ENCODE measurements at regions not wholly inside any gene's neighbourhood (a gene's known extent, or its start where the extent isn't known, plus 50 kb on each side); places are given as distances from the start of the nearest gene placed in this dataset.

GRCh38 chr2:5403392-5403791 is 288.8 kb upstream of the SOX11 start:
- RAD21 ChIA-PET (ENCODE audit: unreplicated experiment): no interaction called here
- no peaks in the 10 kb centered on the region for H3K9me3 ChIP-seq (replicated peaks; ENCODE audit: control insufficient read depth, insufficient read depth, low read length)
- no peak overlapping the region for H3K9ac ChIP-seq (ENCODE audit: control insufficient read depth, insufficient read depth, low read length)
- in situ Hi-C loops (cut with MboI) (no loop called here), intact Hi-C loops (cut with micrococcal nuclease; ENCODE audit: unreplicated experiment) (no loop called here)
- no peak overlapping the region for H3K4me2 ChIP-seq (ENCODE audit: control insufficient read depth, insufficient read depth)
- H3K27me3 ChIP-seq (replicated peaks in 1 of 2; ENCODE audit: control insufficient read depth in 2 of 2, insufficient read depth in 2 of 2, low read length in 1 of 2): no peaks in the 10 kb centered on the region
- DNase-seq (ENCODE audit: low read depth, low spot score) (no peak), FAIRE-seq (no peak), ATAC-seq (no peak)
- POLR2A ChIA-PET: no interaction called here
- H2AFZ ChIP-seq (ENCODE audit: control insufficient read depth, low read depth, low read length): no peak overlapping the region
- CTCF ChIA-PET: no interaction called here
- no TSS peak for BruUV-seq (replicated peaks)
- 8% methylated on average over 6 of the region's 6 CpGs for WGBS (ENCODE audit: insufficient coverage, insufficient replicate concordance, low lambda C conversion rate, missing lambda C conversion rate)
- no peaks in the 10 kb centered on the region for H3K4me1 ChIP-seq (ENCODE audit: control insufficient read depth, insufficient read depth, low read length)
- no peaks in the 10 kb centered on the region for H3K36me3 ChIP-seq (ENCODE audit: control insufficient read depth in 2 of 2, insufficient read depth in 2 of 2, low read length in 1 of 2)
- SMC1A ChIA-PET (ENCODE audit: uncharacterized antibody, unreplicated experiment): no interaction called here
- H3K27ac ChIP-seq (ENCODE audit: control insufficient read depth, insufficient read depth): no peak overlapping the region
- H3K79me2 ChIP-seq (ENCODE audit: control insufficient read depth, insufficient read depth, low read length): no peaks in the 10 kb centered on the region
- H3K4me3 ChIP-seq: no peak overlapping the region
- H4K20me1 ChIP-seq (ENCODE audit: control insufficient read depth, insufficient read depth): no peaks in the 10 kb centered on the region
- TF ChIP-seq SUZ12 (IDR thresholded peaks at IDR 0.05; ENCODE audit: unreplicated experiment) (no peak), HSF1 (IDR thresholded peaks at IDR 0.05; ENCODE audit: low read depth, low read length) (no peak), PBX3 (IDR thresholded peaks at IDR 0.05; ENCODE audit: insufficient replicate concordance, low read depth, low read length) (no peak), ZNF592 (IDR thresholded peaks at IDR 0.05) (no peak), PAX8 (IDR thresholded peaks at IDR 0.05) (no peak), ZNF622 (IDR thresholded peaks at IDR 0.05) (no peak), STAT3 (IDR thresholded peaks at IDR 0.05; ENCODE audit: low read depth, low read length) (no peak), TBL1XR1 (IDR thresholded peaks at IDR 0.05; ENCODE audit: low read depth, low read length) (no peak), ATF3 (IDR thresholded peaks at IDR 0.05; ENCODE audit: borderline replicate concordance, extremely low read depth, low read depth, low read length) (no peak), CEBPB (IDR thresholded peaks at IDR 0.05; ENCODE audit: borderline replicate concordance in 1 of 2, low read depth in 2 of 2, low read length in 2 of 2) (no peak), MYC (IDR thresholded peaks at IDR 0.05; ENCODE audit: insufficient read depth, insufficient read length, insufficient replicate concordance, low read length, severe bottlenecking) (no peak), SIX5 (IDR thresholded peaks at IDR 0.05; ENCODE audit: low read depth, low read length, severe bottlenecking) (no peak), PML (IDR thresholded peaks at IDR 0.05; ENCODE audit: low read length) (no peak), KAT2A (conservative IDR thresholded peaks at IDR 0.05; ENCODE audit: control insufficient read depth, low read depth, low read length) (no peak), WRNIP1 (IDR thresholded peaks at IDR 0.05; ENCODE audit: borderline replicate concordance, low read depth, low read length) (no peak), FOXK2 (IDR thresholded peaks at IDR 0.05) (no peak)
- TF ChIP-seq, protein P1, sequence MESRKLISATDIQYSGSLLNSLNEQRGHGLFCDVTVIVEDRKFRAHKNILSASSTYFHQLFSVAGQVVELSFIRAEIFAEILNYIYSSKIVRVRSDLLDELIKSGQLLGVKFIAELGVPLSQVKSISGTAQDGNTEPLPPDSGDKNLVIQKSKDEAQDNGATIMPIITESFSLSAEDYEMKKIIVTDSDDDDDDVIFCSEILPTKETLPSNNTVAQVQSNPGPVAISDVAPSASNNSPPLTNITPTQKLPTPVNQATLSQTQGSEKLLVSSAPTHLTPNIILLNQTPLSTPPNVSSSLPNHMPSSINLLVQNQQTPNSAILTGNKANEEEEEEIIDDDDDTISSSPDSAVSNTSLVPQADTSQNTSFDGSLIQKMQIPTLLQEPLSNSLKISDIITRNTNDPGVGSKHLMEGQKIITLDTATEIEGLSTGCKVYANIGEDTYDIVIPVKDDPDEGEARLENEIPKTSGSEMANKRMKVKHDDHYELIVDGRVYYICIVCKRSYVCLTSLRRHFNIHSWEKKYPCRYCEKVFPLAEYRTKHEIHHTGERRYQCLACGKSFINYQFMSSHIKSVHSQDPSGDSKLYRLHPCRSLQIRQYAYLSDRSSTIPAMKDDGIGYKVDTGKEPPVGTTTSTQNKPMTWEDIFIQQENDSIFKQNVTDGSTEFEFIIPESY (IDR thresholded peaks at IDR 0.05): no peak

Data from GM12878 (cell line).